ENCODE measurements at regions not wholly inside any gene's neighbourhood (a gene's known extent, or its start where the extent isn't known, plus 50 kb on each side); places are given as distances from the start of the nearest gene placed in this dataset.

DNA sequence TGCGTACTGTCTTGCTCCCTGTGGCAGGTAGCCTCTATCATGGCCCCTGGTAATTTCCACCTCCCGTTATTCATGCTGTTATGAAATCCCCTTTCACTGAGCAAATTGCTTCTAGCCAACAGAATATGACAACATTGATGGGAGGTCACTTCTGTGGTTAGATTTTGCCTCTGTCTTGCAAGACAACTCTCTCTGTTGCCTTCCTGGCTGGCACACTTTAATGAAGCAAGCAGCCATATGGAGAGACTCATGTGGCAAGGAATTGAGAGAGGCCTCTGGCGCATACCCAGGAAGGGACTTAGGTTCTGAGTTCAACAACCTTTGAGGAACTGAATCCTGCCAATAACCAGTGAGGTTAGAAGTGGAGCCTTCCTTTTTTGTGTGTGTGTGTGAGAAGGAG, 51.8 kb upstream of the GPRC5B start:
- DNase-seq: no peak
- no peak overlapping the region for H3K4me3 ChIP-seq
- H3K9me3 ChIP-seq: 0 out of 2 replicates have a peak, but pooled peaks cover 7% of the 10 kb centered on the region
- H3K27me3 ChIP-seq: peaks cover 22% of the 10 kb centered on the region
- H3K36me3 ChIP-seq: no peaks in the 10 kb centered on the region

- Histone ChIP-seq H3K36me3 (no peaks in the 10 kb centered on the region), H3K9me3 (0 out of 2 replicates have a peak, but pooled peaks cover 7% of the 10 kb centered on the region), H3K27me3 (peaks cover 27% of the 10 kb centered on the region), H3K4me3 (no peak overlapping the region)
- DNase-seq: no peak
Measured at GRCh38 chr16:19935694-19936093, 51.0 kb upstream of the GPRC5B start.

Data from MG63 (cell line).